Tibial nerve (tissue), 4 donors: ENCODE measurements at regions not wholly inside any gene's neighbourhood (a gene's known extent, or its start where the extent isn't known, plus 50 kb on each side); places are given as distances from the start of the nearest gene placed in this dataset.

Experiments used
- EP300 ChIP-seq, 2 donors: sonication (generic); formaldehyde crosslinking; IDR thresholded peaks; one replicate each; pipeline ENCODE4 v1.6.1; 2017; ENCODE audit warnings: antibody characterized with exemption in 2 of 2, mild to moderate bottlenecking in 1 of 2
- POLR2A ChIP-seq, 2 donors: fragments of 450-650 bp; IDR thresholded peaks; one replicate each; pipeline ENCODE4 v1.6.1; 2017; ENCODE audit warnings: antibody characterized with exemption in 2 of 2, mild to moderate bottlenecking in 2 of 2, moderate library complexity in 2 of 2
- TF ChIP-seq, protein P1 (sequence below), 5 experiments: fragments of 200-600 bp in 3 of 5; fragments of 450-650 bp in 2 of 5; sonication (generic) in 3 of 5; IDR thresholded peaks; one replicate each; pipeline ENCODE4 v1.5.1; 2016 to 2019; ENCODE audit warnings: antibody characterized with exemption in 5 of 5, mild to moderate bottlenecking in 3 of 5, moderate library complexity in 2 of 5

- TF ChIP-seq, protein P1, sequence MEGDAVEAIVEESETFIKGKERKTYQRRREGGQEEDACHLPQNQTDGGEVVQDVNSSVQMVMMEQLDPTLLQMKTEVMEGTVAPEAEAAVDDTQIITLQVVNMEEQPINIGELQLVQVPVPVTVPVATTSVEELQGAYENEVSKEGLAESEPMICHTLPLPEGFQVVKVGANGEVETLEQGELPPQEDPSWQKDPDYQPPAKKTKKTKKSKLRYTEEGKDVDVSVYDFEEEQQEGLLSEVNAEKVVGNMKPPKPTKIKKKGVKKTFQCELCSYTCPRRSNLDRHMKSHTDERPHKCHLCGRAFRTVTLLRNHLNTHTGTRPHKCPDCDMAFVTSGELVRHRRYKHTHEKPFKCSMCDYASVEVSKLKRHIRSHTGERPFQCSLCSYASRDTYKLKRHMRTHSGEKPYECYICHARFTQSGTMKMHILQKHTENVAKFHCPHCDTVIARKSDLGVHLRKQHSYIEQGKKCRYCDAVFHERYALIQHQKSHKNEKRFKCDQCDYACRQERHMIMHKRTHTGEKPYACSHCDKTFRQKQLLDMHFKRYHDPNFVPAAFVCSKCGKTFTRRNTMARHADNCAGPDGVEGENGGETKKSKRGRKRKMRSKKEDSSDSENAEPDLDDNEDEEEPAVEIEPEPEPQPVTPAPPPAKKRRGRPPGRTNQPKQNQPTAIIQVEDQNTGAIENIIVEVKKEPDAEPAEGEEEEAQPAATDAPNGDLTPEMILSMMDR (IDR thresholded peaks at IDR 0.05), result no peak
- TF ChIP-seq POLR2A (IDR thresholded peaks at IDR 0.05) (no peak), EP300 (IDR thresholded peaks at IDR 0.05) (no peak)
Observed at GRCh38 chr1:116299248-116299647, 73.8 kb upstream of the ATP1A1 start.
